DND-41 (cell line): ENCODE measurements at regions not wholly inside any gene's neighbourhood (a gene's known extent, or its start where the extent isn't known, plus 50 kb on each side); places are given as distances from the start of the nearest gene placed in this dataset.

Source experiments
- ATAC-seq: fragments of 200-7000 bp; cut with Tn5 transposase; 3 replicates; pipeline ENCODE4 v1.9.1; 2021; ENCODE audit warnings: low read depth; ENCODE audit not compliant: insufficient read depth
- DNase-seq: peaks from one replicate; pipeline ENCODE4 v3.0.0-alpha.2; 2020
- H2AFZ ChIP-seq: 2 replicates; pipeline ENCODE4 v1.6.0; 2012; ENCODE audit warnings: low read depth, low read length
- H3K27ac ChIP-seq: 2 replicates; pipeline ENCODE4 v1.5.1; 2012; ENCODE audit warnings: low read length, inconsistent platforms
- H3K27me3 ChIP-seq: fragments of 200-600 bp; sonication (generic); 2 replicates; pipeline ENCODE4 v1.6.0; 2012; ENCODE audit warnings: low read length, mild to moderate bottlenecking, inconsistent platforms; ENCODE audit not compliant: insufficient read depth, poor library complexity
- H3K36me3 ChIP-seq: 2 replicates; pipeline ENCODE4 v1.5.1; 2012; ENCODE audit warnings: low read length, inconsistent platforms; ENCODE audit not compliant: insufficient read depth
- H3K4me1 ChIP-seq: 2 replicates; pipeline ENCODE4 v1.5.1; 2012; ENCODE audit warnings: mild to moderate bottlenecking, low read length; ENCODE audit not compliant: insufficient read depth
- H3K4me2 ChIP-seq: 2 replicates; pipeline ENCODE4 v1.6.0; 2012; ENCODE audit warnings: mild to moderate bottlenecking, moderate library complexity, low read length, inconsistent platforms; ENCODE audit not compliant: insufficient read depth
- H3K4me3 ChIP-seq, 2 experiments: fragments of 200-600 bp in 1 of 2; shearing (Covaris generic) in 1 of 2; 2 replicates each; pipeline ENCODE4 v1.5.1; 2012 to 2016; ENCODE audit warnings: inconsistent platforms in 2 of 2, low read length in 2 of 2, mild to moderate bottlenecking in 2 of 2, low read depth in 1 of 2, moderate library complexity in 1 of 2
- H3K79me2 ChIP-seq: 2 replicates; pipeline ENCODE4 v1.6.0; 2012; ENCODE audit warnings: low read length, inconsistent platforms; ENCODE audit not compliant: insufficient read depth
- H3K9ac ChIP-seq: 2 replicates; pipeline ENCODE4 v1.6.0; 2012; ENCODE audit warnings: low read depth, mild to moderate bottlenecking, inconsistent platforms, low read length, moderate library complexity
- H3K9me3 ChIP-seq: 2 replicates; pipeline ENCODE4 v1.5.1; 2012; ENCODE audit warnings: low read length, moderate library complexity, mild to moderate bottlenecking, inconsistent platforms; ENCODE audit not compliant: insufficient read depth, severe bottlenecking
- H4K20me1 ChIP-seq: 2 replicates; pipeline ENCODE4 v1.6.0; 2012; ENCODE audit warnings: low read length; ENCODE audit not compliant: insufficient read depth
- EZH2 ChIP-seq: IDR thresholded peaks from 3 replicates; pipeline ENCODE4 v1.6.1; 2012; ENCODE audit warnings: borderline replicate concordance, low read depth, mild to moderate bottlenecking, moderate library complexity, low read length, inconsistent platforms; ENCODE audit not compliant: severe bottlenecking
- TF ChIP-seq, protein P1 (sequence below): IDR thresholded peaks from 2 replicates; pipeline ENCODE4 v1.5.1; 2012; ENCODE audit warnings: borderline replicate concordance, low read length, moderate library complexity, mild to moderate bottlenecking; ENCODE audit not compliant: poor library complexity, severe bottlenecking; ENCODE audit errors: extremely low read depth

GRCh38 chr3:74332165-74332564, 282.3 kb downstream of the CNTN3 start:
- Histone ChIP-seq H3K27me3 (no peaks in the 10 kb centered on the region), H3K27ac (no peak overlapping the region), H3K9ac (no peak overlapping the region), H2AFZ (no peak overlapping the region), H3K36me3 (no peaks in the 10 kb centered on the region), H3K4me3 (no peak overlapping the region), H3K4me1 (no peaks in the 10 kb centered on the region), H4K20me1 (no peaks in the 10 kb centered on the region), H3K79me2 (no peaks in the 10 kb centered on the region), H3K4me2 (no peak overlapping the region), H3K9me3 (no peaks in the 10 kb centered on the region)
- ATAC-seq (no peak), DNase-seq (no peak)
- TF ChIP-seq, protein P1, sequence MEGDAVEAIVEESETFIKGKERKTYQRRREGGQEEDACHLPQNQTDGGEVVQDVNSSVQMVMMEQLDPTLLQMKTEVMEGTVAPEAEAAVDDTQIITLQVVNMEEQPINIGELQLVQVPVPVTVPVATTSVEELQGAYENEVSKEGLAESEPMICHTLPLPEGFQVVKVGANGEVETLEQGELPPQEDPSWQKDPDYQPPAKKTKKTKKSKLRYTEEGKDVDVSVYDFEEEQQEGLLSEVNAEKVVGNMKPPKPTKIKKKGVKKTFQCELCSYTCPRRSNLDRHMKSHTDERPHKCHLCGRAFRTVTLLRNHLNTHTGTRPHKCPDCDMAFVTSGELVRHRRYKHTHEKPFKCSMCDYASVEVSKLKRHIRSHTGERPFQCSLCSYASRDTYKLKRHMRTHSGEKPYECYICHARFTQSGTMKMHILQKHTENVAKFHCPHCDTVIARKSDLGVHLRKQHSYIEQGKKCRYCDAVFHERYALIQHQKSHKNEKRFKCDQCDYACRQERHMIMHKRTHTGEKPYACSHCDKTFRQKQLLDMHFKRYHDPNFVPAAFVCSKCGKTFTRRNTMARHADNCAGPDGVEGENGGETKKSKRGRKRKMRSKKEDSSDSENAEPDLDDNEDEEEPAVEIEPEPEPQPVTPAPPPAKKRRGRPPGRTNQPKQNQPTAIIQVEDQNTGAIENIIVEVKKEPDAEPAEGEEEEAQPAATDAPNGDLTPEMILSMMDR: no peak
- no peak for TF ChIP-seq EZH2

- ATAC-seq (no peak), DNase-seq (no peak)
- Histone ChIP-seq H3K27me3 (no peaks in the 10 kb centered on the region), H2AFZ (no peak overlapping the region), H3K9ac (no peak overlapping the region), H4K20me1 (no peaks in the 10 kb centered on the region), H3K4me2 (no peak overlapping the region), H3K79me2 (no peaks in the 10 kb centered on the region), H3K4me1 (no peaks in the 10 kb centered on the region), H3K36me3 (no peaks in the 10 kb centered on the region), H3K4me3 (no peak overlapping the region), H3K9me3 (no peaks in the 10 kb centered on the region), H3K27ac (no peak overlapping the region)
- TF ChIP-seq, protein P1: no peak
- TF ChIP-seq EZH2: no peak
These were observed 282.7 kb downstream of the CNTN3 start for GRCh38 chr3:74331711-74332110.

DNA sequence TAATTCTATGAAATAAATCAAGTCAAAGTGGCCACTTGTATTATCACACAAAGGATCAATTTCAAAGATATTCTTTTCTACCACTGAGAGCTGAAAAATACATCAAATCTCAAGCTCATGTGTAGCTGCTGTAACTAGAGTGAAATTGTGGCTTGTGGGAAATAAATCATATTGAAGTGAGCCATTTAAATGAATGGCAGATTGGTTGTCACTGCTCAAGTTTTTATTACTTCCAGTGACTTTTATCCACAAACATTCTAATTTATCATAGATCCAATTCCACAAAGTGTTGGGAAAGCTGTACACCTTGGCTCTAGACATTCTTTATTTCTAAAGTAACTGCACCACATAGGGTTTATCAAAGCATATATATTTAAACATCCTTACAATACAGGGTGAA, 285.4 kb downstream of the CNTN3 start:
- no peak overlapping the region for H3K27ac ChIP-seq
- ATAC-seq (no peak), DNase-seq (no peak)
- H2AFZ ChIP-seq: no peak overlapping the region
- H3K4me2 ChIP-seq: no peak overlapping the region
- H3K4me1 ChIP-seq: no peaks in the 10 kb centered on the region
- H3K4me3 ChIP-seq: no peak overlapping the region
- H3K27me3 ChIP-seq: no peaks in the 10 kb centered on the region
- no peaks in the 10 kb centered on the region for H3K79me2 ChIP-seq
- H3K36me3 ChIP-seq: no peaks in the 10 kb centered on the region
- no peaks in the 10 kb centered on the region for H3K9me3 ChIP-seq
- TF ChIP-seq EZH2: no peak
- TF ChIP-seq, protein P1: no peak
- H4K20me1 ChIP-seq: no peaks in the 10 kb centered on the region
- H3K9ac ChIP-seq: no peak overlapping the region

DNA sequence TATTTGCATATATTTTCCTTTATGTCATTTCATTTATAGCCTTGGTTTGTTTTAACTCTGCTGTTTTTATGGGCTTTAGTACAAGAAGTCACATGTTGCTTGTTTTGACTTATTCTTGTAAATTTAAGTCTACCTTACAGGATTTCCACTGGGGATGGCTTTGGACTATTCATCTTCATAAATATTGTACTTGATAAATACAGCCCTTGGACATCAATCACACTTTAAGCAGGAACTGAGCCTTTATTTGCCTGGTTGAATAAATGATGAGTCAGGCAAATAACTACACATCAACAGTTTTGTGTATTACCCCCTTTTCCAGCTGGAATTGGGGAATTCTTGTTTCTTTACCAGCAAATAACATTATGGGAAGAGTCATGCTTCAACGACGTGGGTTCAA, 286.0 kb downstream of the CNTN3 start:
- no peak overlapping the region for H3K4me2 ChIP-seq
- H3K4me3 ChIP-seq: no peak overlapping the region
- TF ChIP-seq, protein P1: no peak
- no peak for TF ChIP-seq EZH2
- H3K4me1 ChIP-seq: no peaks in the 10 kb centered on the region
- H4K20me1 ChIP-seq: no peaks in the 10 kb centered on the region
- H3K27me3 ChIP-seq: no peaks in the 10 kb centered on the region
- H3K9ac ChIP-seq: no peak overlapping the region
- DNase-seq (no peak), ATAC-seq (no peak)
- no peaks in the 10 kb centered on the region for H3K9me3 ChIP-seq
- H3K27ac ChIP-seq: no peak overlapping the region
- H2AFZ ChIP-seq: no peak overlapping the region
- no peaks in the 10 kb centered on the region for H3K79me2 ChIP-seq
- no peaks in the 10 kb centered on the region for H3K36me3 ChIP-seq
